ENCODE measurements at regions not wholly inside any gene's neighbourhood (a gene's known extent, or its start where the extent isn't known, plus 50 kb on each side); places are given as distances from the start of the nearest gene placed in this dataset.

DNA sequence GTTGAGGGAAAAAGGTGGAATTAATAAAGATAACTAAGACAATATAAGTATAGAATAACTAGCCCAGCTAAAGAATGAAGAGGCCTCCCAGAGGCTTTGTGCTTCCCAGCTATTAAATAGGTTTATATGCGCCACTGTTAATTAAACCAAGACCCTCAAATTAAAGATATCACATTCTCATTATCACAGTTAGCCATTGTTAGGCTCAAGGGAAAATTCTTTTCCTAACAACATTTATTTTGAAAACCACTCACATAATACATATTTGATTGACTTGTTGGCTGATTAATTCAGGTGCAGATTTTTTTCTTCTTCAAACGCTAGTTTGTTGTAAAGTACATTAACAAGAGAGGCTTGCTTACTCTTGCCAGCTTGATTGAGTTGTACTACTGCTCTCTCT, 216.8 kb upstream of the TRAM1L1 start:
- TF ChIP-seq CTCF (IDR thresholded peaks at IDR 0.05) (no peak), POLR2A (IDR thresholded peaks at IDR 0.05) (no peak), EP300 (IDR thresholded peaks at IDR 0.05) (no peak), POLR2AphosphoS5 (IDR thresholded peaks at IDR 0.05) (no peak)

All from gastroesophageal sphincter (tissue), 3 donors.